ENCODE measurements at regions not wholly inside any gene's neighbourhood (a gene's known extent, or its start where the extent isn't known, plus 50 kb on each side); places are given as distances from the start of the nearest gene placed in this dataset.

DNA sequence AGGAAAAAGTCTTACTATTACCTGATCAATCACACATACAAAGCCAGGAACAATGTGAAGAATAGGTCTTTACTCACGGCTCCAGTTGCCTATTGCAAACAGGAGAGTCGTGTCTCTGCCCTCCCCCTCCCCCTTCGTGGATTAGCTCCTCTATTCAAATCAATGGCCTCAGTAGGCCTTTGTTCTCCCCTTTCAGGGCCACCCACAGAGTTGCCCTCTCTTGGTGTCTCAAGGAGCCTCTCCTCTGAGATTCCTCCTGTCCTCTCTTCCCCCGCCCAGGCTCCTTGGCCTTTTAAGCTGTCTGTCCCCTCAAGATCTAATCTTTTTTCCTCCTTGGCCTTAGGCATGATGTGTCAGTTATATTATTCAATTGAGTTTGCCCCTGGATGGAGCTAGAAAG lies 107.2 kb upstream of the NALF2 start:
- WGBS, result 57% methylated on average over 4 of the region's 4 CpGs
- Histone ChIP-seq H3K4me3 (no peak overlapping the region), H3K27ac (replicated peaks in 1 of 4) (no peak overlapping the region), H3K9me3 (no peaks in the 10 kb centered on the region), H3K4me1 (no peaks in the 10 kb centered on the region), H3K36me3 (no peaks in the 10 kb centered on the region), H3K27me3 (no peaks in the 10 kb centered on the region)
- TF ChIP-seq POLR2AphosphoS5 (IDR thresholded peaks at IDR 0.05), result no peak
- TF ChIP-seq, protein P1, sequence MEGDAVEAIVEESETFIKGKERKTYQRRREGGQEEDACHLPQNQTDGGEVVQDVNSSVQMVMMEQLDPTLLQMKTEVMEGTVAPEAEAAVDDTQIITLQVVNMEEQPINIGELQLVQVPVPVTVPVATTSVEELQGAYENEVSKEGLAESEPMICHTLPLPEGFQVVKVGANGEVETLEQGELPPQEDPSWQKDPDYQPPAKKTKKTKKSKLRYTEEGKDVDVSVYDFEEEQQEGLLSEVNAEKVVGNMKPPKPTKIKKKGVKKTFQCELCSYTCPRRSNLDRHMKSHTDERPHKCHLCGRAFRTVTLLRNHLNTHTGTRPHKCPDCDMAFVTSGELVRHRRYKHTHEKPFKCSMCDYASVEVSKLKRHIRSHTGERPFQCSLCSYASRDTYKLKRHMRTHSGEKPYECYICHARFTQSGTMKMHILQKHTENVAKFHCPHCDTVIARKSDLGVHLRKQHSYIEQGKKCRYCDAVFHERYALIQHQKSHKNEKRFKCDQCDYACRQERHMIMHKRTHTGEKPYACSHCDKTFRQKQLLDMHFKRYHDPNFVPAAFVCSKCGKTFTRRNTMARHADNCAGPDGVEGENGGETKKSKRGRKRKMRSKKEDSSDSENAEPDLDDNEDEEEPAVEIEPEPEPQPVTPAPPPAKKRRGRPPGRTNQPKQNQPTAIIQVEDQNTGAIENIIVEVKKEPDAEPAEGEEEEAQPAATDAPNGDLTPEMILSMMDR (IDR thresholded peaks at IDR 0.05), result no peak
- DNase-seq (ENCODE audit: extremely low spot score), result no peak
- intact Hi-C loops (cut with DNase I), result no loop called here

DNA sequence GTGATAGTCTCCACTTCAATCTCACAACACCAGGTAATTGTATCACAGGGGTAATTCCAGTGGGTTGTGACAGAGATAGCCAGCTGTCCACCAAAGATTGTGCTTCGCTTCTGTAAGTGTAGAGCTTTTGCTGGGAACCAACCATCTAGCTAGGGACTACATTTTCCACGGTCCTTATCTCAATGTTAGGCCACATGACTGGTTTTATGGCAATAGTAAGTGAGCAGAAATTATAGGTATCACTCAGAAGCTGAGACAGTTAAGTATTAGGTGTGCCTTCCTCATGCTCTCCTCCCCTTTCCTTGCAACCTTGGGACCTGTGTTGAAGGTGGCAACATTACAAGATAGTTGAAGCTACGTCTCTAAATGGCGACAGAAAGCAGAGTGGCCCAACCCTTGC lies 108.8 kb upstream of the NALF2 start:
- no peak overlapping the region for H3K4me3 ChIP-seq
- no peaks in the 10 kb centered on the region for H3K4me1 ChIP-seq
- no peaks in the 10 kb centered on the region for H3K9me3 ChIP-seq
- 69% methylated on average over 4 of the region's 4 CpGs for WGBS
- H3K36me3 ChIP-seq, result no peaks in the 10 kb centered on the region
- H3K27ac ChIP-seq (replicated peaks in 1 of 4), result no peak overlapping the region
- intact Hi-C loops (cut with DNase I), result no loop called here
- H3K27me3 ChIP-seq, result no peaks in the 10 kb centered on the region
- no peak for DNase-seq (ENCODE audit: extremely low spot score)
- TF ChIP-seq POLR2AphosphoS5 (IDR thresholded peaks at IDR 0.05), result no peak
- TF ChIP-seq EP300 (IDR thresholded peaks at IDR 0.05), result no peak
- TF ChIP-seq, protein P1 (IDR thresholded peaks at IDR 0.05), result no peak
- TF ChIP-seq POLR2A (IDR thresholded peaks at IDR 0.05; ENCODE audit: low read depth), result no peak

DNA sequence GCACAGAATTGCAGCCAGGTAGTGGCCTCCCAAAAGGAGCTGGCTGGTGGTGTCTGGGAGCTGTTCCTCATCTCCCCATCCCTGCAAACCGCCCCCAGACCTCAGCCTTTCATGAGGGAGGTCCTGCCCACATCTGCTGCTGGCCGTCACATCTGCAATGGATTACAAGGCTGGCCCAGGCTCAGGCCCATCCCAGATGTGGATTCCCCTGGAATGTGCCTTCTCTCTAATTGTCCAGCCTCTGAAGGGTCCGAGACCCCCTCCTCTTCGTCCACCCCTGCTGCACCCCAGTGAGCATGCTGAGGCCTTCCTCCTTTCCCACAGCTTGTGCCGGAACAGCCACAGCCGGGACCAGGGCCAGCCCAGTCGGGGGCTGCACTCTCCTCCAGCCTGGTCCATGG lies 115.0 kb upstream of the NALF2 start:
- 53% methylated on average over 7 of the region's 7 CpGs for WGBS
- intact Hi-C loops (cut with DNase I), result loop anchor here (5.0 kb wide), 1 partner anchor 567 kb away; no protein-coding TSS in a partner anchor
- TF ChIP-seq, protein P1 (IDR thresholded peaks at IDR 0.05), result no peak
- TF ChIP-seq EP300 (IDR thresholded peaks at IDR 0.05) (no peak), POLR2AphosphoS5 (IDR thresholded peaks at IDR 0.05) (no peak), POLR2A (IDR thresholded peaks at IDR 0.05; ENCODE audit: low read depth) (no peak)
- Histone ChIP-seq H3K4me1 (peaks cover 0 to 3% (median 0%) of the 10 kb centered on the region in 4 donors), H3K9me3 (no peaks in the 10 kb centered on the region), H3K27ac (replicated peaks in 1 of 4) (no peak overlapping the region), H3K36me3 (no peaks in the 10 kb centered on the region), H3K4me3 (no peak overlapping the region), H3K27me3 (no peaks in the 10 kb centered on the region)
- no peak for DNase-seq (ENCODE audit: extremely low spot score)

DNA sequence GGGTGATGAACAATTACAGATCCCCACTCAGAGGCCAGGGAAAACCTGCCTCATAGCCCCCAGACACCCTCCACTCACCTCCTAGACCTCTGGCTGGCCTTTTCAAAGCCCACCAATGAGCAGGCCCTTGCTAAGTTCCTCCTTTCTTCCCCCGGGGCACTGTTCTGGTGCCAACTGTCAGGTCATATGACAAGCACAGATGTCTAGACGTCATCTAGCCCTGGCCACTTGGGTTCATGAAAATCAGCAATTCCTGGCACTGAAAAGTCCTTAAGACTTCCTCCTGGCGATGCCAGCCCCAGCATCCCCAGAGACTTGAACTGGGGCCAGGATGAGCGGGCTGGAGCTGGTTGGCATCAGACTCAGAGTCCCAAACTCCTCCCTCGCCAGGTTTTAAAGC lies 115.6 kb upstream of the NALF2 start:
- Histone ChIP-seq H3K4me1 (peaks cover 0 to 3% (median 0%) of the 10 kb centered on the region in 4 donors), H3K27me3 (no peaks in the 10 kb centered on the region), H3K9me3 (no peaks in the 10 kb centered on the region), H3K27ac (replicated peaks in 1 of 4) (no peak overlapping the region), H3K36me3 (no peaks in the 10 kb centered on the region), H3K4me3 (no peak overlapping the region)
- intact Hi-C loops (cut with DNase I), result loop anchor here (5.0 kb wide), 1 partner anchor 566 kb away; no protein-coding TSS in a partner anchor
- DNase-seq (ENCODE audit: extremely low spot score), result no peak
- no peak for TF ChIP-seq EP300 (IDR thresholded peaks at IDR 0.05)
- TF ChIP-seq, protein P1 (IDR thresholded peaks at IDR 0.05), result no peak
- TF ChIP-seq POLR2AphosphoS5 (IDR thresholded peaks at IDR 0.05), result no peak
- TF ChIP-seq POLR2A (IDR thresholded peaks at IDR 0.05; ENCODE audit: low read depth), result no peak
- 17% methylated on average over 2 of the region's 5 CpGs for WGBS

Data from esophagus muscularis mucosa (tissue), 4 donors.